ENCODE measurements at regions not wholly inside any gene's neighbourhood (a gene's known extent, or its start where the extent isn't known, plus 50 kb on each side); places are given as distances from the start of the nearest gene placed in this dataset.

DNA sequence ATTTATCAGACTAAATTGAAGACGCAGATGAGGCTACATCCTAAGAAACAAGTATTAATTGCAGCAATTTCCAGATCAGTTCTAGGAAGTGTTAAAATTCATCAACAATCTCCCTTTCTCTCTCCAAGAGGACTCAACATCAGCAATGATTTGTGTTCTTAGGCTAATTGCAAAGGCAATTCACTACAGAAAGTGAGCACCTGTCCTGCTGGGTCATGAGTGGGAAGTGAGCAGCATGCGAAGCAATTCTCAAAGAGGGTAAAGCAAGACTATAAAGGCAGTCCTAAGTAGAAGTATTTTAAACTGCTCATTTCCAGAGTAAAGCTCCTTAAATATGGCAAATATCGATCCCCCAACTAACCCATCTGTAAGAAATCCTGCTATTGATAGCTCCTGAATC, 1191.0 kb upstream of the ALCAM start:
- no peak for TF ChIP-seq RARB (CRISPR knock-in tag; IDR thresholded peaks at IDR 0.05)
- TF ChIP-seq CREB5 (CRISPR knock-in tag; IDR thresholded peaks at IDR 0.05; ENCODE audit: low read depth), result no peak
- TF ChIP-seq ZNF565 (CRISPR knock-in tag; conservative IDR thresholded peaks at IDR 0.05; ENCODE audit: low read depth), result no peak
- no peak for TF ChIP-seq OSR1 (CRISPR knock-in tag; IDR thresholded peaks at IDR 0.05)
- TF ChIP-seq TOX (CRISPR knock-in tag; IDR thresholded peaks at IDR 0.05; ENCODE audit: borderline replicate concordance), result no peak
- ATAC-seq, result no peak

GRCh38 chr3:104176706-104177105, 1190.0 kb upstream of the ALCAM start:
- ATAC-seq, result no peak
- TF ChIP-seq TSHZ2 (CRISPR knock-in tag; IDR thresholded peaks at IDR 0.05) (no peak), SNAI2 (CRISPR knock-in tag; IDR thresholded peaks at IDR 0.05) (no peak)

DNA sequence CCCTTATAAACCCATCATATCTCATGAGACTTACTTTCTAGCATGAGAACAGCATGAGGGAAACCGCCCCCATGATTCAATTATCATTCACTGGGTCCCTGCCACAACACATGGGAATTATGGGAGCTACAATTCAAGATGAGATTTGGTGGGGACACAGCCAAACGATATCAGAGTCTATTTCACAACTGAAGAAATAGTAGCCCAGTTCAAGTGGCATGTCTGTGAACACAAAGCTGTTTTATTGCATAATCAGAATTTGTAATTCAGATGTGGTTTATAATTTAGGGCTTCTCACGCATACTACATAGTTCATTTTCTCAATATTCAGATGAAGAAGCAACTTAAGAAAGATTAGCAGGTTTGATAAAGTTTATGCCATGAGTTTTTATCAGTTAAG, 1188.0 kb upstream of the ALCAM start:
- ATAC-seq, result no peak
- TF ChIP-seq ZNF8 (CRISPR knock-in tag; IDR thresholded peaks at IDR 0.05), result no peak
- TF ChIP-seq ZFP3 (CRISPR knock-in tag; IDR thresholded peaks at IDR 0.05), result no peak
- TF ChIP-seq ESRRG (CRISPR knock-in tag; IDR thresholded peaks at IDR 0.05), result no peak
- TF ChIP-seq GLIS3 (CRISPR knock-in tag; IDR thresholded peaks at IDR 0.05), result no peak
- TF ChIP-seq TCF4 (CRISPR knock-in tag; IDR thresholded peaks at IDR 0.05; ENCODE audit: borderline replicate concordance), result no peak
- no peak for TF ChIP-seq ZC3H10 (CRISPR knock-in tag; IDR thresholded peaks at IDR 0.05)
- TF ChIP-seq PPARA (CRISPR knock-in tag; IDR thresholded peaks at IDR 0.05; ENCODE audit: borderline replicate concordance), result no peak
- no peak for TF ChIP-seq CSRNP3 (CRISPR knock-in tag; IDR thresholded peaks at IDR 0.05)
- no peak for TF ChIP-seq BACH2 (CRISPR knock-in tag; IDR thresholded peaks at IDR 0.05; ENCODE audit: borderline replicate concordance)
- no peak for TF ChIP-seq ZNF565 (CRISPR knock-in tag; conservative IDR thresholded peaks at IDR 0.05; ENCODE audit: low read depth)
- no peak for TF ChIP-seq OSR1 (CRISPR knock-in tag; IDR thresholded peaks at IDR 0.05)
- TF ChIP-seq PATZ1 (CRISPR knock-in tag; IDR thresholded peaks at IDR 0.05; ENCODE audit: borderline replicate concordance), result no peak
- TF ChIP-seq ARNTL (CRISPR knock-in tag; IDR thresholded peaks at IDR 0.05; ENCODE audit: borderline replicate concordance, low read depth), result no peak
- no peak for TF ChIP-seq ZNF70 (CRISPR knock-in tag; IDR thresholded peaks at IDR 0.05)
- TF ChIP-seq ZFP30 (CRISPR knock-in tag; IDR thresholded peaks at IDR 0.05), result no peak
- TF ChIP-seq CREB5 (CRISPR knock-in tag; IDR thresholded peaks at IDR 0.05; ENCODE audit: low read depth), result no peak
- no peak for TF ChIP-seq ISL1 (CRISPR knock-in tag; IDR thresholded peaks at IDR 0.05)
- no peak for TF ChIP-seq SNAI2 (CRISPR knock-in tag; IDR thresholded peaks at IDR 0.05)
- no peak for TF ChIP-seq RARB (CRISPR knock-in tag; IDR thresholded peaks at IDR 0.05)

- ATAC-seq, result no peak
- TF ChIP-seq TOX (CRISPR knock-in tag; IDR thresholded peaks at IDR 0.05; ENCODE audit: borderline replicate concordance), result no peak
- no peak for TF ChIP-seq OSR1 (CRISPR knock-in tag; IDR thresholded peaks at IDR 0.05)
- no peak for TF ChIP-seq POU6F1 (CRISPR knock-in tag; IDR thresholded peaks at IDR 0.05; ENCODE audit: borderline replicate concordance, low read depth)
- no peak for TF ChIP-seq ZC3H10 (CRISPR knock-in tag; IDR thresholded peaks at IDR 0.05)
- no peak for TF ChIP-seq SNAI2 (CRISPR knock-in tag; IDR thresholded peaks at IDR 0.05)
- no peak for TF ChIP-seq ZNF70 (CRISPR knock-in tag; IDR thresholded peaks at IDR 0.05)
- no peak for TF ChIP-seq BACH2 (CRISPR knock-in tag; IDR thresholded peaks at IDR 0.05; ENCODE audit: borderline replicate concordance)
- no peak for TF ChIP-seq CSDC2 (CRISPR knock-in tag; IDR thresholded peaks at IDR 0.05)
- TF ChIP-seq CREB5 (CRISPR knock-in tag; IDR thresholded peaks at IDR 0.05; ENCODE audit: low read depth), result no peak
- no peak for TF ChIP-seq ESRRG (CRISPR knock-in tag; IDR thresholded peaks at IDR 0.05)
- no peak for TF ChIP-seq PATZ1 (CRISPR knock-in tag; IDR thresholded peaks at IDR 0.05; ENCODE audit: borderline replicate concordance)
Observed at GRCh38 chr3:104180906-104181305, 1185.8 kb upstream of the ALCAM start.
